GM18499 (cell line): ENCODE measurements at regions not wholly inside any gene's neighbourhood (a gene's known extent, or its start where the extent isn't known, plus 50 kb on each side); places are given as distances from the start of the nearest gene placed in this dataset.
"Not testable (repeated sequence)": the region's sequence is repeated elsewhere in the genome, so short reads cannot be mapped to it uniquely, and the experiment has no call there.

Experiments
- ATAC-seq: cut with Tn5 transposase; IDR thresholded peaks from one replicate; pipeline ENCODE4 v1.9.1; 2021; ENCODE audit warnings: moderate number of reproducible peaks; ENCODE audit not compliant: insufficient read depth, unreplicated experiment

DNA sequence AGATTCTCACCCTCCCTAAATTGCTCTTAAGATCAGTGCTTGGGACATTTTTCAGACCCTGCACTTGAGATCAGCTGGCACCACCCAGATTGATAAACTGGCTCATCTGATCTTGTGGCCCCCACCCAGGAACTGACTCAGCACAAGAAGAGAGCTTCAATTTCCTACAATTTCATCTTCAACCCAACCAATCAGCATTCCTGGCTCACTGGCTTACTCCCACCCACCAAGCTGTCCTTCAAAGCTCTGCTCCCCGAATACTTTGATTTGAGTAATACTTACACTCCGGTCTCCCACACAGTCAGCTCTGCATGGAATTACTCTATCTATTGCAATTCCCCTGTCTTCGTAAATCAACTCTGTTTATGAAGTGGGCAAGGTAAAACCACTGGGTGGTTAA lies 461.9 kb upstream of the RGS18 start:
- no peak for ATAC-seq

DNA sequence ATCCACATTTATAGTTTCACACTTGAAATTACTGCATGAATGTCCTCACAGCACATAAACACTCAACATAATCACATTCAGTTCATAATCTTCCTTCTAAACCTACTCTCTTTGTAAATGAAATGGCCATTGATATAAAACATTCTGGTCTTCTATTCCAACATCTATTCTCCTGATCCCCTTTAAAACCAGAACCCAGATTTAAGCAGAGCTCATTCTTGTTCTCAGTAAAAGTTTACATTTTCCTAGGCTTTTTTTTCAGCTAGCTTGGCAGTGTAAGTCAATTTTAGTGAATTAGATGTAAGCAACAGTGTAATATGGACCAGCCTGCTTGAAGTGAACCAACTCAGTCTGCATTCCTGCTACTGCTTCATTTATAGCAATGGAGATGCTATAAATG lies 460.7 kb upstream of the RGS18 start:
- no peak for ATAC-seq

- ATAC-seq, result no peak
These were observed 460.0 kb upstream of the RGS18 start for GRCh38 chr1:191698246-191698645.

- no peak for ATAC-seq
These were observed 458.9 kb upstream of the RGS18 start for GRCh38 chr1:191699343-191699742.

DNA sequence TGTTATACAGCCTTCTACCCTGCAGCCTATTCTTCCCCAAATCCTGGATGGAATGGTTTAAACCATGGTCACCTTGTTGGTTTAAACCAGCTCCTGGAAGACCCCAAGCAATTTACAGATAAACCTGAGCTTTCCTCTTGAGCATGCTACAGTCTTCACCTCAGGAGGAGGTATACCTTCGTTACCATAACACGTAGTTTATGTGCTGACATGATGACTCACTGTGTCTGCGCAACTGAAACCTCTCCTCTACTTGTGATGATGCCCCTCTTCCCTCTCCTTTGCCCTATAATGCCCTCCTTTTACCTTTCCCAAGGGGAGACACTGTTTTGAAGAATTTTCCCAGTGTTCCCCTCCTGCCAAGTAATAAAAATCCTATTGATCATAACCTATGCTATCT lies 457.3 kb upstream of the RGS18 start:
- ATAC-seq, result no peak

- no peak for ATAC-seq
These were observed 456.1 kb upstream of the RGS18 start for GRCh38 chr1:191702124-191702523.

DNA sequence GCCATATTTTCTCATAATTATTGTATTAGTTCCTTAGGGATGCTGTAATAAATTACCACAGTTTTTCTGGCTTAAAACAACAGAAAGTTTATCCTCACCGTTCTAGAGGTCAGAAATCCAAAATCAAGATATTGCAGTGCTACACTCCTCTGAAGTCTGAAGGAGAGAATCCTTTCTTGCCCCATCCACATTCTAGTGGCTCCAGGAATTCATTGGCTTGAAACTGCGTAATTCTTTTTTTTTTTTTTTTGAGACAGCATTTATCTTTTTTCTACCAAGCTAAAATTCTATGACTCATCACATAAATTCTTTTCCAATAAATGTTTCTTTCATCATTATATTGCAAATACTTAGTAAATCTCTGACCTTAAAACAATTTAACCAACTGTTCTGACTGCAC lies 451.0 kb upstream of the RGS18 start:
- no peak for ATAC-seq

- ATAC-seq, result no peak
These were observed 449.0 kb upstream of the RGS18 start for GRCh38 chr1:191709215-191709614.

DNA sequence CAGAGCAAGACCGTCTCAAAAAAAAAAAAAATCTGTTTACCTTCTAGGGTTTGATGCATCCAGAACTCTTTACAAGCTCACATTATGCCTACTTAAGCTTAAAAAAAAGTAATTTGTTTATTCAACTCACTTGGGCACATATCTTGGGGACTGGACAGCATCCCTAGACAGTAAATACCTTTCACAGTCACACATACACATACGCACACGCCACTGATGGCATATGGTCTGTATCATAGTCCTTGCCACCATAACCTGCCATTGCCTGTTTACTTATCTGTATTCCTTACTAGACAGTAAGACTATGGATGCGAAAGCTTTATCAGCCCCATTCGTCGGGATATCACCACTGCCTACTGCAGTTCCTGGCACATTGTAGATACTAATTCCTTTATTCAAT lies 446.3 kb upstream of the RGS18 start:
- ATAC-seq, result no peak

DNA sequence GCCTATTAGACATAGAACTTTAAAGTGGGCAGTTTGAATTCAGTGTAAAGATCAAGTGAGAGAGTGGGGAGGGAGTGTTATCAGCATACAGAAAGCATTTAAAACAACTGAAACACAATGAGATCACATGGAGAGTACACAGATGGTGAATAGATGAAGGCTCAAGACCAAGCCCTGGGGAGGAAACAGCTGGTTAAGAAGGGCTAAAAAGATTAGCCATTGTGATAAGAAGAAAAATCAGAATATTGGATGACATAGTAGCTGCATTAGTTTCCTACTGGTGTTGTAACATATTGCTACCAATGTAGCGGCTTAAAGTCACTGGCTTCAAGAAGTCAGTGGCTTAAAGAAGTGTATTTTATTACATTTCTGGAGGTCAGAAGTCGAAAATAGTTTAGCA lies 443.4 kb upstream of the RGS18 start:
- ATAC-seq, result no peak

DNA sequence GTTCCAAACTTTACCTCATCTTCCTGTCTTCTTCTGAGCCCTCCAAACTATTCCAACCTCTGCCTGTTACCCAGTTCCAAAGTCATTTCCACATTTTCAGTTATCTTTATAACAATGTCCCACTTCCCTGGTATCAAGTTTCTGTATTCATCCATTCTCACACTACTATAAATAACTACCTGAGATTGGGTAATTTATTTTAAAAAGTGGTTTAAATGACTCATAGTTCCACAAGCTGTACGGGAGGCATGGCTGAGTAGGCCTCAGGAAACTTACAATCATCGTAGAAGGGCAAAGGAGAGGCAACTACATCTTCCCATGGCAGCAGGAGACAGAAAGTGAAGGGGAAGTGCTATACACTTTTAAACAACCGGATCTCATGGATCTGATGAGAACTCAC lies 428.5 kb upstream of the RGS18 start:
- no peak for ATAC-seq

DNA sequence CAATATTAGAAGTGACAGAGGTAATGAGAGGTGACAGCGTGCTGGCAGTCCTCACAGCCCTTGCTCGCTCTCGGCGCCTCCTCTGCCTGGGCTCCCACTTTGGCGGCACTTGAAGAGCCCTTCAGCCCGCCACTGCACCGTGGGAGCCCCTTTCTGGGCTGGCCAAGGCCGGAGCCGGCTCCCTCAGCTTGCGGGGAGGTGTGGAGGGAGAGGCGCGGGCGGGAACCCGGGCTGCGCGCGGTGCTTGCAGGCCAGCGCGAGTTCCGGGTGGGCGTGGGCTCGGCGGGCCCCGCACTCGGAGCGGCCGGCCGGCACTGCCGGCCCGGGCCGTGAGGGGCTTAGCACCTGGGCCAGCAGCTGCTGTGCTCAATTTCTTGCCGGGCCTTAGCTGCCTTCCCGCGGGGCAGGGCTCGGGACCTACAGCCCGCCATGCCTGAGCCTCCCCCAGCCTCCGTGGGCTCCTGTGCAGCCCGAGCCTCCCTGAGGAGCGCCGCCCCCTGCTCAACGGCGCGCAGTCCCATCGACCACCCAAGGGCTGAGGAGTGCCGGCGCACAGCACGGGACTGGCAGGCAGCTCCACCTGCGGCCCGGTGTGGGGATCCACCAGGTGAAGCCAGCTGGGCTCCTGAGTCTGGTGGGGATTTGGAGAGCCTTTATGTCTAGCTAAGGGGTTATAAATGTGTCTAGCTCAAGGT lies 426.5 kb upstream of the RGS18 start:
- not testable (repeated sequence) for ATAC-seq

GRCh38 chr1:191734321-191734720 lies 423.9 kb upstream of the RGS18 start:
- ATAC-seq, result no peak

GRCh38 chr1:191739544-191739943 lies 418.7 kb upstream of the RGS18 start:
- ATAC-seq, result no peak

DNA sequence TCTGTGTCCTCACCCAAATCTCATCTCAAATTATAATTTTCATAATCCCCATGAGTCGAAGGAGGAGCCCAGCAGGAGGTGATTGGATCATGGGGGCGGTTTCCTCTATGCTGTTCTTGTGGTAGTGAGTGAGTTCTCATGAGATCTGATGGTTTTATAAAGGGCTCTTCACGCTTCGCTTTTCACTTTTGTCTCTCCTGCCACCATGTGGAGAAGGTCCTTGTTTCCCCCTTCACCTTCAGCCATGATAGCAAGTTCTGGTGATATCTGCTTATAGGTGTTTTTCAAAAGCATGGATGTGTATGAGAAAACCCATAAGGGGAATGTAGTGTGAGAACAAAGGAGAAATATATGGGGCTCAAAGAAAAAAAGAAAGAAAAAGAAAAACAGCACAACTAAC lies 405.9 kb upstream of the RGS18 start:
- no peak for ATAC-seq

GRCh38 chr1:191760016-191760415 lies 398.2 kb upstream of the RGS18 start:
- no peak for ATAC-seq

GRCh38 chr1:191788551-191788950 lies 369.7 kb upstream of the RGS18 start:
- no peak for ATAC-seq

DNA sequence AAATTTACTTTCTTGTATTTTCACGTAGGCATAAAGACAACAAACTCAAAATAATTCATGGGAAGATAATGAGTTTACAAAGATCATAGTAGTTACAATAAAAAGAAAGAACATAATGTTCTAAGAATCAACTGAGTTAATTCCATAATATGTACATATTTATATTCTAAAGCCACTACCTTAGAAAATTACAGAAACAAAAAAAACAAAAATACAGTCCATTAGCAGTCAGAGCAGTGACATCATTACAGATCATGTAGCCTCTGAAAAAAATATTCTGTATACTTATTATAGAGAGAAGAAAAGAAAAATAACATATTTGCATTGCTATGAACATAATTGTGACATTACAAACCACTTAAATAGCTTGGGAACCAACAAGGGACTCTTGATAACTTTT lies 360.1 kb upstream of the RGS18 start:
- ATAC-seq, result no peak

- ATAC-seq, result no peak
These were observed 354.0 kb upstream of the RGS18 start for GRCh38 chr1:191804311-191804710.

- not testable (repeated sequence) for ATAC-seq
These were observed 344.7 kb upstream of the RGS18 start for GRCh38 chr1:191813593-191813992.

DNA sequence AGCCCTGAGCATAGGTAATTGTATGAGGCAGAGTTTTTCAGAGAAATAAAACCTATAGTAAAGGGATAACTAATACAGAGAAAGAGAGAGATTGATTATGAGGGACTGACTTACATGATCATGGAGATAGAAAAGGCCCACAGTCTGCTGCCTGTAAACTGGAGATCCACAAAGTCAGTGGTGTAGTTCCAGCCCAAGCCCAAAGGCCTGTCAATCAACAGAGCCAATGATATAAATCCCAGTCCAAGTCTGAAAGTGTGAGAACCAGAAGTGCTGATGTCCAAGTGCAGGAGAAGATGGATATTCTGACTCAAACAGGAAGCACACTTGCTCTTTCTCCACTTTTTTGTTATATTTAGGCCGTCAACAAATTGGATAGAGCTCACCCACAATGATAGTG lies 340.1 kb upstream of the RGS18 start:
- ATAC-seq, result no peak

GRCh38 chr1:191831572-191831971 lies 326.7 kb upstream of the RGS18 start:
- ATAC-seq, result no peak

- ATAC-seq, result no peak
These were observed 318.4 kb upstream of the RGS18 start for GRCh38 chr1:191839891-191840290.
